Stimulated activated CD4-positive, alpha-beta T cell treated with anti-CD3 and anti-CD28 coated beads, TNF-alpha, amount 100 ng/mL, for 48 hours (primary cell): ENCODE measurements at regions not wholly inside any gene's neighbourhood (a gene's known extent, or its start where the extent isn't known, plus 50 kb on each side); places are given as distances from the start of the nearest gene placed in this dataset.

Experiments used
- DNase-seq, 3 donors: peaks; one replicate each; pipeline ENCODE4 v3.0.0-alpha.2; 2020; ENCODE audit warnings: low read depth in 3 of 3

GRCh38 chr14:97441740-97442362, 644.7 kb downstream of the VRK1 start:
- no peak for DNase-seq

GRCh38 chr14:97442363-97442762, 645.2 kb downstream of the VRK1 start:
- DNase-seq: peak in 1 of 3 donors; percentile 21

- no peak for DNase-seq
Observed at GRCh38 chr14:97443412-97443811, 646.2 kb downstream of the VRK1 start.

GRCh38 chr14:97444248-97444647, 647.1 kb downstream of the VRK1 start:
- DNase-seq: no peak

GRCh38 chr14:97445367-97445766, 648.2 kb downstream of the VRK1 start:
- no peak for DNase-seq

- DNase-seq: peak in 1 of 3 donors; percentile 8
Observed at GRCh38 chr14:97446087-97446486, 648.9 kb downstream of the VRK1 start.

GRCh38 chr14:97452314-97452713, 655.1 kb downstream of the VRK1 start:
- DNase-seq: no peak

GRCh38 chr14:97453991-97454390, 656.8 kb downstream of the VRK1 start:
- no peak for DNase-seq

GRCh38 chr14:97456462-97456861, 659.3 kb downstream of the VRK1 start:
- DNase-seq: no peak

GRCh38 chr14:97456958-97457357, 659.8 kb downstream of the VRK1 start:
- DNase-seq: peak; percentile 44 to 76 (median 61)

- no peak for DNase-seq
Observed at GRCh38 chr14:97457575-97458085, 660.4 kb downstream of the VRK1 start.

GRCh38 chr14:97458255-97458654, 661.1 kb downstream of the VRK1 start:
- DNase-seq: no peak

- peak; percentile 68 to 76 (median 69) for DNase-seq
Observed at GRCh38 chr14:97458661-97459579, 661.7 kb downstream of the VRK1 start.

- DNase-seq: no peak
Observed at GRCh38 chr14:97462081-97462480, 664.9 kb downstream of the VRK1 start.

GRCh38 chr14:97468220-97468619, 671.0 kb downstream of the VRK1 start:
- DNase-seq: no peak

- DNase-seq: no peak
Observed at GRCh38 chr14:97477353-97477752, 680.2 kb downstream of the VRK1 start.

- DNase-seq: no peak
Observed at GRCh38 chr14:97485201-97485600, 688.0 kb downstream of the VRK1 start.

- no peak for DNase-seq
Observed at GRCh38 chr14:97486601-97487120, 689.5 kb downstream of the VRK1 start.

- no peak for DNase-seq
Observed at GRCh38 chr14:97489750-97490149, 692.6 kb downstream of the VRK1 start.

GRCh38 chr14:97490521-97491070, 693.4 kb downstream of the VRK1 start:
- no peak for DNase-seq

GRCh38 chr14:97491697-97492096, 694.5 kb downstream of the VRK1 start:
- DNase-seq: no peak

- DNase-seq: no peak
Observed at GRCh38 chr14:97499790-97500481, 702.8 kb downstream of the VRK1 start.
